Activated CD4-positive, alpha-beta T cell treated with anti-CD3 and anti-CD28 coated beads for 48 hours (primary cell): ENCODE measurements at regions not wholly inside any gene's neighbourhood (a gene's known extent, or its start where the extent isn't known, plus 50 kb on each side); places are given as distances from the start of the nearest gene placed in this dataset.
"Not testable (repeated sequence)": the region's sequence is repeated elsewhere in the genome, so short reads cannot be mapped to it uniquely, and the experiment has no call there.

Source experiments
- DNase-seq: peaks from one replicate; pipeline ENCODE4 v3.0.0-alpha.2; 2020

DNA sequence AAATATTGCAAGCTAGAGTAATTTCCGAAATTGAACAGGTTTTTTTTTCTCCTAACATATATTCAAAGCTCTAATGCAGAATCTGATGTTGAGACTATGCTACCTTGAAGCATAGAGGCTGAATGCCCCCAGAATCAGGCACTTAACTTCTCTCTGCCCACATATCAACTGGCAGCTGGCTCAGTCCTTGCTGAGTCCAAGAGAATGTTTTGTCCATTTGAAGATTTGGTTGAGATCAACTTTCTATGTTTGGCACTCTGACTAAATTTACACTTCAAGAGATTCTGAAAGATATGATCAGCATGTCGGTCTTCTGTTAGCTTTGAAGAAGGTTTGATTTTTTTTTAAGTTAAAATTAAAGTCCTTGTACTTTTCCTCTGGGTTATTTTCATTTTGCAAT is 1298.1 kb downstream of the EPHA7 start:
- no peak for DNase-seq

DNA sequence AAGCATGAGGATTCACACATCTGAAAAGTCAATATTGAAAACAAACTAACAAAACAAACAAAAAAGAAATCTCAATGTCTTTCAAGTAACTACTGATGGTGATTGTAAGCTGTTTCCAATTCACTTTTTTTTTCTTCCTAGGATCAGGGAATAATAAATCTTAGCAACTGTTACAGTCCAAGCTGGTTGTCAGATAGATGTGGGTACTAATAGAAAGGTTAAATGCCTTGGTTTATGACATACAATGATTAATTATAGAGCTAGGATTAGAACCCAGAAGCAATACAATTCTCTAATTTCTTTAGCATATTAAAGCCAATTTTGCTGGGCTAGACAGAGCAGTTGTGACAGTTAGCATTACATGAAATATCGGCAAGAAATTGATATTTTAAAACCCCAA is 1301.6 kb downstream of the EPHA7 start:
- no peak for DNase-seq

DNA sequence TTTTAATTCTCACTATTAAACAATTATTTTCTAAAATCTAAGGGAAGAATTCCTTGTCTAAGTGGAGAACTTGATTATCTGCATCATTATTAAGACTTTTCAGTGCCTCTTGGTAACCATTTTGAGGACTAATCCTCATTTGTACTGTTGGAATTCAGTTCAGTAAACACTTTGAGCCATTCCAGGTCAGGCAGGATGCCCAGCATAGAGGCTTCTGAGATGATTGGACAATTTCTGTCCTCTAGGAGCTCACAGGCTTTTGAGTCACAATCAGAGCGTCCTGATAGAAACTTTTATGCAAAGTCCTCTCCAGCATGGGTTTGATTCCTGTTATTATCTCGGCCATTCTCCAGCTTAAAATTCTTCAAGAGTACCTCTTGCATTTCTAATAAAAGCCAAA is 1304.6 kb downstream of the EPHA7 start:
- DNase-seq, result no peak

DNA sequence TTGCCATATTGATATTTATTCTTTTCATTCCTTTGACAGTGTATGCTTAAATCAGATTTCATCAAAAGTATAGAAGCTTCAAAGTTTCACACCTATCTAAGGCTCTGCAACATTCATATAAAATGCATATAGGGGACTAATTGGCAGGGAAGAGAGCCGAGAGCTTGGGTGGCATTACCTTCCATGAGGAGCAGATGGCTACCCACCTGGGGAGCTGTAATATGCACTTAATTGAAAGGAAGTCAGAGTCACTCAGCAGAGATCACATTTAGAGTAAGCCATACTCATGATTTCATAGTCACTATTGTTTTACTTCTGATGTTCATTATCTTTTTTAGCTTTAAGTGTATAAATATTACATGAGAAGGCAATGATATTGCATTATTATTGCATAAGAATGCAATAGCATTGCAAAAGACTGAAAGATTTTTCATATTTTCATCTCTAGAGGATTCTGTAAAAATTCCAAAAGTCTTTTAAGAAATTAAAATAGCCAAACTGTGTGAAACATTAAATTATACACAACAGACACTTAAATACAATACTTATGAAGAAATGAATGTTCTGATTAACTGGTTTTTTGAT is 1305.2 kb downstream of the EPHA7 start:
- no peak for DNase-seq

DNA sequence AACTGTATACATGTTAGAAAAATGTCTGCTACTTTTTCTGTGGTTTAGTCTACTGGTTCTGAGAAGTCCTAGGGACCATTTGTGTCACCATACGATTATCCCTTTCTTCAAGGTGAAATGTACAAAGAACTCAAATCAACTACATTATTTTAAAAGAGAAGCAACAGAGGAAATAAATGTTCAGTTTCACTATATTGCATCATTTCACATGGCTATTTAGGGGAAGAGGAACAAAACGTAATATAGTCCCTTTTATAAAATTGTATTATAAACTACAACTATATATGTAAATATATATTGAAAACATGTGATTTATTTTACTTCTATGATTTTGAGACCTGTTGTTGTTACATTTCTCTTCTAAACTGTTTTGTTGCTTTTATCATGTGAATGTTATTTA is 1308.0 kb downstream of the EPHA7 start:
- DNase-seq, result no peak

DNA sequence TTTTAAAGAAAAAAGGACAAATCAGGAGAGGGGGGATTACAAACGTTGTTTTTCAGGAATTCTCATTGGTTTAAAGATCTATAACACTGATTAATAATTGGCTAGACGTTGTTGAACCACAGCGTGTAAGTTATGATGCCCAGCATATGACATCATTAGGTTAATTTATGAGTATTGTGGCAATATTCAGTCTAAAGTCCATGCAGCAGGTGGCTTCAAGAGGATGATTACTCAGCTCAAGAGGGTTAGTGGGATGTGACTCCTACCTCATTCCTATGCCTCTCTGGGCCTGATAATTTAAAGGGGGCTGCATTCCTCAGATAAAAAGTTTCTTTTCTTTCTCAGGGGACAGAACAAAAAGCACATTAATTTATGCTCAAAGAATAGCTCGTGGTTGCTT is 1309.0 kb downstream of the EPHA7 start:
- DNase-seq, result no peak

DNA sequence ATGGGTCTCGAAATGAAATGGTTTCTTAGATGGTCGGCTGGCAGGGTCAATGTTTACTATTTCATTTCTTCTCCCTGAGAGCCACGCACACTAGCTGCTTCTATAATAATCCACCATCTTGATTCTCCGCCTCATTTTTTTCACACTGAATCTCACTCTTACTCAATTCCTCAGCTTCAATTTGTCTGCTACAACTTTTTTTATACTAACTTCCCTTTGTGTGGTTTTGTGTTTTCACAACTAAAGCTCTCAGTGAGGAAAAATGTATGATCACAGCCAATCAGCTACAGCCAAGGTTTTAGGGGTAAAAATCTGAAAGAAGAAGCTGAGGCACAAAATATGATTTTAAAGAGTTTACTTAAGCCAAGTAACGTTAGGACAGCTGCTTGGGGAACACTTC is 1309.4 kb downstream of the EPHA7 start:
- DNase-seq, result no peak

DNA sequence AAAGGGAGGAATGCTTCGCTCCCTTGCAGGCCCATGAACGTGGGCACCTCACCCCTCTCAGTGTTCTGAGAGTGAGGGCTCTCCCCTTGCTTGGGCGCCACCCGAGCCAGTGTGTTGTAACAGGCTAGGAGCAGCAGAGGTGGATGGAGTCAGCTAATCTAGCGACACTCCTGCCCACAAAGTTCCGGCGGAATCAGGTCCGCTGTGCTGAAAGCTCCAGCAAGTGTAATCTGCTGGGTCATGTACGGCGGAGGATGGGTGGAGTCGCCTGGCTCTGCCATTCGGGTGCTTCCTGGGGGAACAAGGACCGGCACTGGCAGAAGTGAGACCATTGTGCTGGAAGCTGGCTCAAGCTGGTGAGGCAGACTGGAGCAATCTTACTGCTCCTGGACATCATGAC is 1310.1 kb downstream of the EPHA7 start:
- no peak for DNase-seq

DNA sequence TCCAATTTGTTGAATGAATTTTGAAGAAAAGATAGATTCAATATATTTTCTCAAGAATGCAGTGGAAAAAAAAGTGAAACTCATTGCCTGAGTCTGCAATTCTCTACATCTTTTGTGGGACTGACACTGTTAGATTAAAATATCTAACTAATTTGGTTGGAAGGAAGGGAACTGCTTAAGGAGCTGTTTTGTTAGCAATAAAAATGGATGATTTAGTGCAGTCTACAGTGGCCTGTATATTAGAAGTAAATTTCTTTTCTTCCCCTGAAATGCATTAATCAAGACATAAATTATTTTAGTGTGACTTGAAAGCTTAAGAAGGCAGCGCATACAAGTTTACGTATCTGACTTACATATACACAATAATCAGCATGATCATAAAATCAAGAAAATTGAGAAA is 1332.6 kb downstream of the EPHA7 start:
- DNase-seq, result no peak

DNA sequence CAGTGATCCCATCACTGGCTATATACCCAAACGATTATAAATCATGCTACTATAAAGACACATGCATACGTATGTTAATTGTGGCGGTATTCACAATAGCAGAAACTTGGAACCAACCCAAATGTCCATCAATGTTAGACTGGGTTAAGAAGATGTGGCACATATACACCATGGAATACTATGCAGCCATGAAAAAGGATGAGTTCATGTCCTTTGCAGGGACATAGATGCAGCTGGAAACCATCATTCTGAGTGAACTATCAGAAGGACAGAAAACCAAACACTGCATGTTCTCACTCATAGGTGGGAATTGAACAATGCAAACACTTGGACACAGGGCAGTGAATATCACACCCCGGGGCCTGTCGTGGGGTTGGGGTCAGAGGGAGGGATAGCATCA is 1335.4 kb downstream of the EPHA7 start:
- DNase-seq, result not testable (repeated sequence)

DNA sequence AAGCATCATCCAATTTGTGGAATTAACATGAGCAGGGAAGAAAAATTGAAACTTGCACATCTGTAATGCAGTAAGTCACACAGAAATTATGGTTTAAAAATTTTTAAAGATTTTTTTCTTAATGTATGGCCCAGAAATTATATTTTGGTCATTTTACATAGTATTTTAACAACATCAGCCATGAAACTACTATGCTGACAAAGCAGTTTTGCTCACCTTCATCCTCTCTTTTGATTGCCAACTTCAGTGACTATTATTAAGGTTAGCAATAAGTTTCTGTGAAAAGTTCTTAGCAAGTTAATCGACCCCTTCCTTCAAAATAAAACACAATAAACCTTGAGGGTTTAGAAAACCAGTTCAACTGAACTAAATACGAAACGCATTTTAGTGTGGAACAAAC is 1347.0 kb downstream of the EPHA7 start:
- no peak for DNase-seq

DNA sequence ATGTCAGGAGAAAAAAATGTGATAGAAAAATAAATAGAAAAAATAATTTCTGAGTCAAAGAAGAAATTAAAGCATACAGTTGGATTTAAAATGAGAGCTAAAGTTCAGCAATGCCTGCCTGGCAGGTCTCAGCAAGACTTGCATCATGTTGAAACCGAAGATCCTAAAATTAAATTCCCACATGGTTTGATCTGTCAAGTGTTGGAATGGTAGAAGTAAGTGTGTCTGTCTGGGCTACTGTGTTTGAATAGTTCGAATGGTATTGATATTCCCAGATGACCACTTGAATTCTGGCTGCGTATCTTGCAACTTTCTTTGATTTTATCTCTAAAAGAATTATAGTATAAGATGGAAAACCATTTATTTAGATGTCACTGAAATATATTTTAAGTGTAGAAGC is 1349.6 kb downstream of the EPHA7 start:
- DNase-seq, result no peak

DNA sequence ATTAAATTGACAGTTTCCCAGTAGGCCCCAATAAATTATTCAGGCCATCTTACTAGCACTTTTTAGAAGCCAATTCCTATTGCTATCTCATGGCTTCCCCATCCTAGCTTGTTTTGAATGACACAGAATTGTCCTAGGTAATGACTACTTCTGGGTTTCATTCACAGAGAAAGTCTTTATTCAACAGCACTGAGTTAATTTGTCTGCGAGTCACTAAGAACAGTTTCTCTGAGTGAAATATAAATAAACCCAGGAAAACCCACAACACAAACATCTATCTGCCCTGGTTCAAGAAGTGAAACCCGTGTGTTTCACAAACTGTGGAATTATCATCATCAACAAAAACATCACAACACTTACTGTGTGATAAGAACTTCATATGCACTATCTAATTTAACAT is 1366.8 kb downstream of the EPHA7 start:
- no peak for DNase-seq

DNA sequence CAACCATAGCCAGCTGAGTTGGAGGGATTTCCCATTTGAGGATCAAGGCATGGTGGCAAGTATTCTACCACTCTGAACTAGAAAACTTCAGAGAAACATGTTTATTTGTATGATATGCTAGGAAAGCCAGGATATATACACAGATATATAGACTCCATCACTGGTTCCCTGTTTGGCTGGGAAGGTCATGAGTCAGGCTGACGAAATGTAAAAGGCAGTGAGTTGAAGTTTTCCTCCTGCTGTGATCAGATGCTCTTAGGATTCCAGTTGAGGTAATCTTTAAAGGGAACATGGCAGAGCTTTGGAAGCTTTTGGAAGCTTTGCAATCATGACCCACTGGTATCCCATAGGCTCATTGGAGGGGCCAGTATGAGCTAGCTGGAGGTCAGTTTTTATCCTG is 1369.1 kb downstream of the EPHA7 start:
- no peak for DNase-seq

DNA sequence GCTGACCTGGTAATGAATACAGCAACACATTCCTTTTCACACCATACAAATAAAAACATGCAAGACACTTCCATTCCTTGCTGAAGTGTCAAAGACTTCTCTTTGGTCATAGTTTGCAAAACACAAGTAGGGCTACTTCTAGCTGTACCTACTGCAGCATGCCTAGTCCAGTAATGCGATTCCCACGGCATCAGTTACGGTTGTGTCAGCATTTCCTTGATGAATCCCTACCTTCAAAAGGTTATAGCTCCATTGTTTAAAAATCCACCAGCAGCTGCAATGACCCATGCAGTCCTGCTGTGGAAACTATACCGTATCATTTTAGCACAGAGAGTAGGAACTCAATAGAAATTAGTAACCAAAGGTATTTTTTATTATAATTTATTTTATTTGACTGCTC is 1371.5 kb downstream of the EPHA7 start:
- no peak for DNase-seq

DNA sequence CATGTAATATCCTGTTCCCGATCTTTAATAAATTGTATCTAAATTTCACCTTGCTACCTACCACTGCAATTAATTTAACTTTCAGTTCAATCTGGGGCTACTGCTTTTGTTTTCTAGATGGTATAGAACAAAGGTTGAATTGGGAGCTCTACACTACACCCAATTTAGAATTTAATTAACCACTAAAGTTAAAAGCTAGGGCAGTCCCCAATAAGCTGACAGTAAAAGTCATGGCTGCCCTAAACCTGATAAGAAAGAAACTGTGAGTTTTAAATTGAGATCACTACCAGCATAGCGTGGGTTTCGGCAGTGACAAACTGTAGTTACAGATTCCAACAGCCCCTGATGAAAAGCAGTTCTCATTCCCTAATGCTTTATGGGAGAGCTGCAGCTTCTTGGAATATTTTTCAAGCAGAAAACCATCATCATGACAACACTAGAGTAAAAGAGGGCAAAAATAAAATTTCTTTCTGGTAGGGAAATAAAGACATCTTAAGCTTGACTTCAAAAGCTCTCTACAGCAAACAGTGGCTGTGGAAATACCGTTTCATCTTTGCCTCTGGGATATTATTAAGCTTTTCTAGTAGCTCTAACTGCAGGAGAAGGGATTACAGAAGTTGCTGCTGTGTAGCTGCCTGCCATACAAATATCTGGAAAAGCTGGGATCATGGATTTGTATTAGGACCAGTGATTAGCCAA is 1372.1 kb downstream of the EPHA7 start:
- no peak for DNase-seq

DNA sequence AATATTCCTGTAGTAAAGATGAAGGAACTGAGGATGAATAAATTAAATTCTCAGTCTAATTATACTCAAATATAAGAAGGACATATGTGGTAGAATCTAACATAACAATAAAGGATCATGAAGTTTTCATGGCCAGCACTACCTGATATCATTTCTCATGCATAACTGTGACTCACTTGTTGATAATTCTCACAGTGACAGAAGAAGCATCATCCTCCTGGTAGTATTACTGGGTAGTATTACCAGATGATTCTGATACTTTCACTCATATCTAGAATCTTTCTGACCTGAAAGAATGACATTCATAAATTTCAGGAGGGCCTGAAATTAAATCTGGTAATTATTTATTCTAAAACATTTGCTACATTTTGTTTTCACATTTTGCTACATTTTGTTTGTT is 1375.0 kb downstream of the EPHA7 start:
- DNase-seq, result no peak

DNA sequence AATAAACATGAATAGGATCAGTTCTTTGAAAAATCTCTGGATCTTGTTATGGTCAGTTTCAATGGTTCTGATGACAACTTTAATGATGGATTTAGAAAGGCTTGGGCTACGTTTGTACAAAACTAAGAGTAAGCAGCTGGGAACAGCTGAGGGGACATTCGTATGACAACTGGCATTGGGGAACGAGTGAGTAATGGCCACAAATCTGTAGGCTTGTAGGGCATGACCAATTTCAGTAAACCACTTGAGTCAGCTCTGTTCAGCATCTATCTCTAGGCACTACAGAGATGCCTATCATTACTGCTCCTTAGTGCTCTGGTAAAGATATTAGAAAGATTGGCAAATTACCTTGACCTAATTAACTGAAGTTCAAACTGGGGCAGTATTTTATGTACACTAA is 1375.6 kb downstream of the EPHA7 start:
- no peak for DNase-seq

DNA sequence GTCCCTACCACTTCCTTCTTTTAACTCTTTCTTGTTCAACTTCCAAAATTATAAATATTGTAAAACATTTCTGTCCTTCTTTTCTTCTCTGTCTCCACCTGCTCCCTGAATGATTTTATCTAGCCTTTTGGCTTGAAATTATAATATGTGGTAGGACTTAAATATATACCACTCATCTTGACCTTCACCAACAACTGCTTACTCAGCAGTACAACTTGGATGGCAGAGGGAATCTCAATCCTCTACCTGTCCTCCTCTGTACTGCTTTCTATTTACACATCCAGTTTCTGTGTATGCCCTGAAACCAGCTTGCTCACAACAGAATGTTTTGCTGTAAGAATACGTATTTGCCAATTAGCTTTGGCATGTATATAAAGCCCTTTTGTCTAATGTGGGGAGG is 1392.5 kb downstream of the EPHA7 start:
- no peak for DNase-seq

DNA sequence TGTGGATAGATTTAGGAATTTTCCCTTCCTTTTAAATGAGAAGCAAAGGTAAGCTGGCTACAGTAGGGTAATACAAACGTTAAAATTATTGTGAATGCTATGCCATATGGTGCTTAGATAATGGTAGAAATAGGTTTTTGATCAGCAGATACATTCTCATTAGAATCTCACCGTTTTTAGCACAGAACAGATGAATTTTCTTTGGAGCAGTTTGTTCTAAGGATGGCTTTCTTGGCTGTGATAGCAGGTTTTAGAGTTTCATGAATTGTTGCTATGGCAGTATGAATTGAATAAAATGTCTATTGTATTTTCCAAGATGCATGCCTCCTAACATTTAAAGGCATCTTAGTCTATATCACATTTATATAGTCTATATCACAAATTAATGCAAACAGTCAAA is 1394.5 kb downstream of the EPHA7 start:
- no peak for DNase-seq

DNA sequence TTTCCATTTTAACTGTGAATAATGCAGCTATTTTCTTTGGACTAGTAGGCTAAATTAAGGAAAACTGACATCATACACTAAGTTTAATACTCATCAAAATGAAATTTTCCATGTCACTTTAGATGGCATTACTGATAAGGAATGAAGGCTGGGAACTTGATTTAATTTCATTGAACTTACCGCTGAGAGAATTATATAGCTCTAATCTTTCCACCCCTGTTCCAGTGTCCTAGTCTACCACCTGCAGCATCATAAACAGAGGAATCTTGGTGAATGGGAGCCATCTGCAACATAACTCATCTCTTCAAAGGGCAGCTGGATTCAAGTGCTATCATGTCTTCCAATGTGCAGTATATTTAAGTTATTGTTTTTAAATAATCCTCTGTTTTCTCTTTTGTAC is 1395.2 kb downstream of the EPHA7 start:
- no peak for DNase-seq

DNA sequence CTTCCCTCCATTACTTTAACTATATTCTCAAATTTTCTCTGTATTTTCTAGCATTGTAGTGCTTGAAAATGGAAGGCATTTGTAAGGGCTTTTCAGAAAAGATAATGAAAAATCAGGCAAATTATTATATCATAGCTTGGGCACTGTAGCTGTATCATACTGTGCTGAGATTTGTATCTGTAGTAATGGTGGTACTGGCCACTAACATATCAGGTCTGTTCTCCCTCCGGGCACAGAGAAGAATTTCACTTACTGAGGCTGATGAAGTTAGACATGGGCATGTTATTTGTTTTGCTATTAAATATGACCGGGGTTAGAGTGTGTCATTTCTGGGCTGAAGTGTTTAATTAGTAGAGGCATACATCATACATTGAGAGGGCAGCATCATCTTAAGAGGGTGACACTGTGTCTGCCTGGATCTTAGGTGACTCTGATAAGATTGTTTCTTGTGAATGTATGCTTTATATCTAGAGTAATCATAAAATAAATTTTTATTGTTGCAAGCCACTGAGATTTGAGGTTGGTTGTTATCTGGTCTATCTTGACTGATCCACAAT is 1395.9 kb downstream of the EPHA7 start:
- no peak for DNase-seq

DNA sequence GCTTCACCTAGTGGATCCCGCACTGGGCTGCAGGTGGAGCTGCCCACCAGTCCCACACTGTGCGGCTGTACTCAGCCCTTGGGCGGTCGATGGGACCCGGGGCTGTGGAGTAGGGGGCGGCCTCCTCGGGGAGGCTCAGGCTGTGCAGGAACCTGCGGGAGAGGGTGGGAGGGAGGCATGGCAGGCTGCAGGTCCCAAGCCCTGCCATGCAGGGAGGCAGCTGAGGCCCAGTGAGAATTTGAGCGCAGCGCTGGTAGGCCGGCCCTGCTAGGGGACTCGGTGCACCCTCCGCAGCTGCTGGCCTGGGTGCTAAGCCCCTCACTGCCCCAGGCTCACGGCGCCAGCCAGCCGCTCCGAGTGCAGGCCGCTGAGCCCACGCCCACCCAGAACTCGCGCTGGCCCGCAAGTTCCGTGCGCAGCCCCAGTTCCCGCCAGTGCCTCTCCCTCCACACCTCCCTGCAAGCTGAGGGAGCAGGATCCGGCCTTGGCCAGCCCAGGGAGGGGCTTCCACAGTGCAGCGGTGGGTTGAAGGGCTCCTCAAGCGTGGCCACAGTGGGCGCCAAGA is 1407.6 kb downstream of the EPHA7 start:
- DNase-seq, result no peak

DNA sequence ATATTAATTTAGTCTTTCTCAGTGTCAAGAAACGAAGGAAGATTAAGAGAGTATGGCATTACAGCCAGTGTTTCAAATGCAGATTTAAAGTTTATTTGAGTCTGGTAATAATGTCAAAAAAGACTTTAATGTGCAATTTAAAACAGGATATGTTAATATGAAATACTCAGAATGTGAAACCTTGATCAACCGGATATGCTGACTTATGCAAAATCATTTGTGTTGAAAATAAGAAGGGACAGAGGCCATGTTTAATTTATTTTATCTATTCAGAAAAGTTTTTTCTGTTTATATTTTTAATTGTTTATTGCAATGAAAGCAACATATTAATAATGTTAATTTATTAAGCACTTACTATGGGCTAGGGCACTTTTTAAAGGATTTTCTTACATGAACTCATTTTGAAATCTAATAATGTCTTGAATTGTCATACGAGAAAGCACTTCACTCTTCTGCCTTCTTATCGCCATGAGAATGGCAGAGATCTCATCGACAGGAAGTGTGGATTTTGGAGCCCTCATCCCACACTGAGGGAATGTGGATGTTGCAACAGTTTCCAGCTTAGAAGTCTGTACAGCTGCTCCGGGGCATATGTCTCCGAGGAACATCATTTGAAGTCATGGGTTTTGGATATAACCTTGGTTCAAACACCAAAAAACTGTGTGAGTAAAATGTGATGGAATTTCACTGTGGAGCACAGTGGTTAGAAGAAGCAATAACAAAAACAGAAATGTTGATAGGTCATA is 1410.4 kb downstream of the EPHA7 start:
- DNase-seq, result no peak
